ENCODE measurements at regions not wholly inside any gene's neighbourhood (a gene's known extent, or its start where the extent isn't known, plus 50 kb on each side); places are given as distances from the start of the nearest gene placed in this dataset.
"Not testable (repeated sequence)": the region's sequence is repeated elsewhere in the genome, so short reads cannot be mapped to it uniquely, and the experiment has no call there.

- H3K36me3 Mint-ChIP-seq (ENCODE audit: low read depth): no peaks in the 10 kb centered on the region
- H3K27me3 Mint-ChIP-seq: no peaks in the 10 kb centered on the region
- peaks cover 30% of the 10 kb centered on the region for H3K9me3 Mint-ChIP-seq
- no peaks in the 10 kb centered on the region for H3K4me1 Mint-ChIP-seq (ENCODE audit: low read depth)
- DNase-seq: no peak
- H3K4me3 Mint-ChIP-seq: no peak overlapping the region
- H3K27ac Mint-ChIP-seq: no peak overlapping the region
Observed at GRCh38 chr9:24766081-24766480, 220.4 kb upstream of the IZUMO3 start.

GRCh38 chr9:24765025-24765756 lies 219.5 kb upstream of the IZUMO3 start:
- no peak for DNase-seq
- no peak overlapping the region for H3K27ac Mint-ChIP-seq
- peaks cover 31% of the 10 kb centered on the region for H3K9me3 Mint-ChIP-seq

GRCh38 chr9:24738421-24738961 lies 192.8 kb upstream of the IZUMO3 start:
- no peaks in the 10 kb centered on the region for H3K4me1 Mint-ChIP-seq (ENCODE audit: low read depth)
- no peak overlapping the region for H3K4me3 Mint-ChIP-seq
- no peak for DNase-seq
- no peaks in the 10 kb centered on the region for H3K36me3 Mint-ChIP-seq (ENCODE audit: low read depth)
- H3K27me3 Mint-ChIP-seq: no peaks in the 10 kb centered on the region
- H3K27ac Mint-ChIP-seq: no peak overlapping the region
- H3K9me3 Mint-ChIP-seq: peaks cover 32% of the 10 kb centered on the region

More at GRCh38 chr9:24765025-24765756, 219.5 kb upstream of the IZUMO3 start:
- no peaks in the 10 kb centered on the region for H3K4me1 Mint-ChIP-seq (ENCODE audit: low read depth)
- no peaks in the 10 kb centered on the region for H3K27me3 Mint-ChIP-seq
- H3K4me3 Mint-ChIP-seq: no peak overlapping the region
- no peaks in the 10 kb centered on the region for H3K36me3 Mint-ChIP-seq (ENCODE audit: low read depth)

GRCh38 chr9:24731754-24732153 lies 186.1 kb upstream of the IZUMO3 start:
- no peak for DNase-seq
- peaks cover 12% of the 10 kb centered on the region for H3K9me3 Mint-ChIP-seq

GRCh38 chr9:24721621-24722020 lies 175.9 kb upstream of the IZUMO3 start:
- H3K4me3 Mint-ChIP-seq: no peak overlapping the region
- H3K27ac Mint-ChIP-seq: no peak overlapping the region
- no peaks in the 10 kb centered on the region for H3K36me3 Mint-ChIP-seq (ENCODE audit: low read depth)
- H3K4me1 Mint-ChIP-seq (ENCODE audit: low read depth): no peaks in the 10 kb centered on the region
- peaks cover 24% of the 10 kb centered on the region for H3K9me3 Mint-ChIP-seq
- no peaks in the 10 kb centered on the region for H3K27me3 Mint-ChIP-seq
- no peak for DNase-seq

More at GRCh38 chr9:24731754-24732153, 186.1 kb upstream of the IZUMO3 start:
- H3K27me3 Mint-ChIP-seq: no peaks in the 10 kb centered on the region
- H3K4me1 Mint-ChIP-seq (ENCODE audit: low read depth): no peaks in the 10 kb centered on the region
- no peak overlapping the region for H3K27ac Mint-ChIP-seq
- no peaks in the 10 kb centered on the region for H3K36me3 Mint-ChIP-seq (ENCODE audit: low read depth)
- no peak overlapping the region for H3K4me3 Mint-ChIP-seq

GRCh38 chr9:24712206-24712605 lies 166.5 kb upstream of the IZUMO3 start:
- Mint-ChIP-seq H3K27ac (no peak overlapping the region), H3K4me1 (ENCODE audit: low read depth) (no peaks in the 10 kb centered on the region), H3K9me3 (peaks cover 16% of the 10 kb centered on the region), H3K27me3 (no peaks in the 10 kb centered on the region), H3K4me3 (no peak overlapping the region), H3K36me3 (ENCODE audit: low read depth) (no peaks in the 10 kb centered on the region)
- DNase-seq: no peak

- Mint-ChIP-seq H3K9me3 (peaks cover 8% of the 10 kb centered on the region), H3K4me3 (no peak overlapping the region), H3K36me3 (ENCODE audit: low read depth) (no peaks in the 10 kb centered on the region), H3K27me3 (no peaks in the 10 kb centered on the region), H3K27ac (no peak overlapping the region), H3K4me1 (ENCODE audit: low read depth) (no peaks in the 10 kb centered on the region)
- no peak for DNase-seq
Observed at GRCh38 chr9:24708814-24709213, 163.1 kb upstream of the IZUMO3 start.

- Mint-ChIP-seq H3K4me1 (ENCODE audit: low read depth) (peaks cover 3% of the 10 kb centered on the region), H3K36me3 (ENCODE audit: low read depth) (no peaks in the 10 kb centered on the region), H3K4me3 (no peak overlapping the region), H3K9me3 (peaks cover 23% of the 10 kb centered on the region), H3K27me3 (no peaks in the 10 kb centered on the region), H3K27ac (no peak overlapping the region)
- DNase-seq: no peak
Observed at GRCh38 chr9:24698881-24699518, 153.3 kb upstream of the IZUMO3 start.

- no peak overlapping the region for H3K27ac Mint-ChIP-seq
- H3K27me3 Mint-ChIP-seq: no peaks in the 10 kb centered on the region
- H3K4me3 Mint-ChIP-seq: no peak overlapping the region
- DNase-seq: no peak
- peaks cover 41% of the 10 kb centered on the region for H3K9me3 Mint-ChIP-seq
- no peaks in the 10 kb centered on the region for H3K4me1 Mint-ChIP-seq (ENCODE audit: low read depth)
- H3K36me3 Mint-ChIP-seq (ENCODE audit: low read depth): no peaks in the 10 kb centered on the region
Observed at GRCh38 chr9:24672336-24672735, 126.6 kb upstream of the IZUMO3 start.

- H3K9me3 Mint-ChIP-seq: peaks cover 19% of the 10 kb centered on the region
- no peaks in the 10 kb centered on the region for H3K27me3 Mint-ChIP-seq
- H3K36me3 Mint-ChIP-seq (ENCODE audit: low read depth): no peaks in the 10 kb centered on the region
- H3K4me3 Mint-ChIP-seq: no peak overlapping the region
- DNase-seq: no peak
- H3K27ac Mint-ChIP-seq: no peak overlapping the region
- no peaks in the 10 kb centered on the region for H3K4me1 Mint-ChIP-seq (ENCODE audit: low read depth)
Observed at GRCh38 chr9:24657387-24657786, 111.7 kb upstream of the IZUMO3 start.

GRCh38 chr9:24652181-24652580 lies 106.5 kb upstream of the IZUMO3 start:
- Mint-ChIP-seq H3K36me3 (ENCODE audit: low read depth) (no peaks in the 10 kb centered on the region), H3K4me1 (ENCODE audit: low read depth) (no peaks in the 10 kb centered on the region), H3K4me3 (no peak overlapping the region), H3K27ac (no peak overlapping the region), H3K9me3 (peaks cover 23% of the 10 kb centered on the region), H3K27me3 (no peaks in the 10 kb centered on the region)
- no peak for DNase-seq

- H3K36me3 Mint-ChIP-seq (ENCODE audit: low read depth); DNase-seq; H3K27me3 Mint-ChIP-seq; H3K4me1 Mint-ChIP-seq (ENCODE audit: low read depth); H3K4me3 Mint-ChIP-seq; H3K27ac Mint-ChIP-seq: not testable (repeated sequence)
- H3K9me3 Mint-ChIP-seq: peaks cover 19% of the 10 kb centered on the region
Observed at GRCh38 chr9:24628809-24629208, 83.1 kb upstream of the IZUMO3 start.

GRCh38 chr9:24625097-24625496 lies 79.4 kb upstream of the IZUMO3 start:
- no peak overlapping the region for H3K27ac Mint-ChIP-seq
- H3K9me3 Mint-ChIP-seq: peaks cover 21% of the 10 kb centered on the region
- no peaks in the 10 kb centered on the region for H3K27me3 Mint-ChIP-seq
- H3K4me1 Mint-ChIP-seq (ENCODE audit: low read depth): no peaks in the 10 kb centered on the region
- DNase-seq: no peak
- H3K4me3 Mint-ChIP-seq: no peak overlapping the region
- no peaks in the 10 kb centered on the region for H3K36me3 Mint-ChIP-seq (ENCODE audit: low read depth)

- no peak overlapping the region for H3K4me3 Mint-ChIP-seq
- H3K27me3 Mint-ChIP-seq: no peaks in the 10 kb centered on the region
- no peaks in the 10 kb centered on the region for H3K4me1 Mint-ChIP-seq (ENCODE audit: low read depth)
- no peak overlapping the region for H3K27ac Mint-ChIP-seq
- H3K36me3 Mint-ChIP-seq (ENCODE audit: low read depth): no peaks in the 10 kb centered on the region
- DNase-seq: no peak
- peaks cover 23% of the 10 kb centered on the region for H3K9me3 Mint-ChIP-seq
Observed at GRCh38 chr9:24624481-24624880, 78.8 kb upstream of the IZUMO3 start.

- peaks cover 23% of the 10 kb centered on the region for H3K9me3 Mint-ChIP-seq
- no peak overlapping the region for H3K4me3 Mint-ChIP-seq
- DNase-seq: no peak
- no peaks in the 10 kb centered on the region for H3K36me3 Mint-ChIP-seq (ENCODE audit: low read depth)
- no peak overlapping the region for H3K27ac Mint-ChIP-seq
- no peaks in the 10 kb centered on the region for H3K27me3 Mint-ChIP-seq
- no peaks in the 10 kb centered on the region for H3K4me1 Mint-ChIP-seq (ENCODE audit: low read depth)
Observed at GRCh38 chr9:24620741-24621140, 75.0 kb upstream of the IZUMO3 start.

All from activated T-cell treated with anti-CD3 and anti-CD28 coated beads, Interleukin-2, amount 50 U/mL, for 24 hours (primary cell).